SHP77 treated with DMSO at 0.1 percent for 48 hours (cell line): ENCODE measurements at regions not wholly inside any gene's neighbourhood (a gene's known extent, or its start where the extent isn't known, plus 50 kb on each side); places are given as distances from the start of the nearest gene placed in this dataset.
"Not testable (repeated sequence)": the region's sequence is repeated elsewhere in the genome, so short reads cannot be mapped to it uniquely, and the experiment has no call there.

Experiments
- DNase-seq: peaks from one replicate; lab custom pipeline; 2025; lab: John Stamatoyannopoulos, UW

DNA sequence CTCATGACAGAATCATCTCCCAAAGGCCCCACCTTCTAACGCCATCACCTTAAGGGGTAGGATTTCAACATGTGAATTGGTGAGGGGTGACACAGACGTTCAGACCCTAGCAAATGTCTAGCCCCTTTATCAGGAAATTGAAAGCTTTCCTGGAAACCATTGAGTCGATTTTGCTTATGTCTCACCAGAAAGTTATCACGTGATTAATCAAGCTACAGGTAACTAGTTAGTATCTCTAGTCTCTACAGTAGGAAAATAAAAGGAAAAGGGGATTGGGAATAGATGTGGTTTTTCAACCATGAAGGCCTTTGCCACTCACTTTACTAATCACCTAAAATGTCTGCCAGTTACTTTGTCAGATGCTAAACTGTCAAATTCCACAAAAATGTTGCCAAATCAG is 1133.0 kb downstream of the PDHA2 start:
- DNase-seq: no peak

DNA sequence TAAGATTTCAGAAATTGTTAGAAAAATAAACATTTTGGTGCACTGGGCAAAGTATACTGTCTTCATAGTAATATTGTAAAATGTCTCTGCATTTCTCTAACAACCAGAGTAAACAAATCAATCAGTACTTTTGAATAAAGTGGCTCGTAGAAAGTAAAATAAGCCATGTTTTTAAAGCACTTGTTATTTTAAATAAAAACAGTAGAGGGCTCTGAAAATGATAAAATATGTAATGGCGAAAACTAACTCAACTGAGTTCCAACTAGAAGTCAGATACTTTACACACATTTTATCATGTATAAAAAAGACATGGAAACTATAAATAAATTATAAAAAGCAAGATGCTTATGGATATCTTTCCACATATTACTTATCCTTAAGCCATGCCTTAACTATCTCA is 1134.4 kb downstream of the PDHA2 start:
- DNase-seq: no peak

- no peak for DNase-seq
These were observed 1143.9 kb downstream of the PDHA2 start for GRCh38 chr4:96983830-96984229.

GRCh38 chr4:96986816-96987215 is 1146.9 kb downstream of the PDHA2 start:
- DNase-seq: no peak

GRCh38 chr4:96991083-96991482 is 1151.2 kb downstream of the PDHA2 start:
- DNase-seq: no peak

GRCh38 chr4:96992443-96992842 is 1150.8 kb downstream of the STPG2 start:
- DNase-seq: no peak

DNA sequence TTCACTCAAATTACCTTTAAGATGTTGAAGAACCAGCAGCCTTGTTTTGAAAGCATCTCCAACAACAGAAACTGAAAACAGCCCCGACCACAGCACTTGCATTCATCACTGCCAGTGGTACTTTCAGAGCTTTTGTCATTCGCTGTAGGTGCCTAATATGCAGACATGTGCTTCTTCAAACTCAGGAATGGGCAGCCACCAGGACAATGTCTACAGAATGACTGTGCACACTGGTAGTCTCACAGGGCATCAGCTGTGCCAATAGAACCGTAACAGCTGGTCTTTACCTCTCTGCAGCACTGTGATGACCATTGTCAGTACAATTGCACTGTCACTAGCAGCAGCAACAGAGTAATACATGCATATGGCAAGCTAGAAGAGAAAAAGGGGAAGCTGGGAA is 1149.7 kb downstream of the STPG2 start:
- DNase-seq: no peak

DNA sequence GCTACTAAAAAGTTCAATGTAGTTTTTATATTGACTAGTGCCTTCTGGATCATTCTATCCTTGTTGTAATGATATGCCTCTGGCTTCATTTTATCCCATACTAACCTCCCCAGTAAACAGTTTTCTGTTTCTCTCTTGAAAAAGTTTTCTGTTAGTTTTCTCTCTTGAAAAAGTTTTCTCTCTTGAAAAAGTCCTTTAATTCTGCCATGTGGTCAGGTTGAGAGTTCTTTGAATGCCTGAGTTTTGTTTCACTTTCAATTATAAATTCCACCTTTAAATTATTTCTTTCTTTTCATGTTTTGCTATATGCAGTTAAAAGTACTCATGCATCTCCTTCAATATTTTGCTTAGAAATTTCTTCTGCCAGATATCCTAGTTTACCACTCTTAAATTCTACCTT is 1139.6 kb downstream of the STPG2 start:
- DNase-seq: no peak

DNA sequence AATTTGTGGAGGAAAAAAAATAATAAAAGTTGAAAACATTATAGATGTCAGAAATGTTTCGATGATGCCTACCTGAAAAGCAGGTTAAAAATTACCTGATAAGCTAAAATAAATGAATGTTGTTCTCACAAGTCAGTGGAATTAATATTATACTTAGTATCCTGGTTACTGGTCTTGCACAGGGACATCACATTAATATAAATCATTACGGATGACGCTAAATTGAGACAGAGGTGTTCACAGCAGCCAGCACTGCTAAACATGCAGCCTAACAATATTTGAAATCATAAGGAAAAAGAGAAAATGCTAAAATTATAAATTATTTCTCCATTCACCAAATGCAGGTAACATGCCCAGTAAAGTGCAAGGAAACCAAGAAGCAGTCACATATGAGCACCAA is 1130.0 kb downstream of the STPG2 start:
- DNase-seq: no peak

DNA sequence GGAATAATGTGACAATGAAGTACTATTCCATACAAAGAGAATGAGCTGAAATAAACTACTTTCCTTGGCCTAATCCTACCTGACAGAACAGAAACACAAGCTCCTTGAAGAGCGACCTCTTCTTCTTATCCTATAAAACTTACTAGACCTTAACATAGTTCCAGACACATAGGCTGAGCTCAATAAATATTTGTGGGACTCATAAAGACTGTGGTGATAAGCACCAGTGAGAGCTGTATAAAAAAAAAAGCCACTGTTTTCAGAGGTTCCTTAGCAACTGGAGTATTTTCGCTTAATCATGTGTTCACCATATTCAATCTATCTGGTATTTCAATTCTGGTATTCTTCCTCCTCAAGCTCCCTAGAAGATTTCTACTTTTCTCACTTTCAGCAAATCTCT is 1129.6 kb downstream of the STPG2 start:
- no peak for DNase-seq

GRCh38 chr4:97015301-97015700 is 1128.0 kb downstream of the STPG2 start:
- no peak for DNase-seq

DNA sequence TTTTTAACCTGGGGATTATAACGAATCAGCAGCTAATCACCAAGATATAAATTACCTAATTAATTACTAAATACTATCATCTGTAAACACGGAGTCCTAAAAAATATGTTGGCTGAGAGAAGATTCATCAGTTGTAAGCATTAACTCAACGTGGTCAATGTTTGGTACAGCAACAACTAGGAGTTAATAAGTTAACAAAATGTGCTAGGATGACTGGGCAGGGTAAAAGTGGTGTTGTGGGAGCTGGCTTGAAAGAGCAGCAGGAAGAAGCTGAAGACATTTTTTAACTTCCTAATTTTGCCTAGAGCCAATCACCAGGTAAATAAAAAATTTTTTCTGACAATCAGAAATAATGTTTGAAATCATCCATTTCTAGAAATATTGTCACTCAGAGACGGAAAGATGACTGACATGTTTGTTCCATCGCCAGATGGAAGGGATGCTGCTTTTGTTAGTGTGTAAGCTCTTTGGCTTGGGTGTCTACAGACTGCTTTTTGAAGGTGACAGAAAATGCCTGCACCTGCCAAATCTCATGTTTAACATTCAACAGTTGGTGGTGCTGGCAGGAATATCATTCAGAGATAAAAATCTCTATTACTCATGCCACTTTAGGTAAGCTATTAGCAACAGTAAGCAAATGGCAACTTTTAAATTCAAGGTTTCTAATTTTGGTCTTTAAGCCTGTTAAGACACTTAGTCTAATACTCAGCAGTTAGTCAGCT is 1126.9 kb downstream of the STPG2 start:
- no peak for DNase-seq

GRCh38 chr4:97027728-97028410 is 1115.4 kb downstream of the STPG2 start:
- DNase-seq: no peak

DNA sequence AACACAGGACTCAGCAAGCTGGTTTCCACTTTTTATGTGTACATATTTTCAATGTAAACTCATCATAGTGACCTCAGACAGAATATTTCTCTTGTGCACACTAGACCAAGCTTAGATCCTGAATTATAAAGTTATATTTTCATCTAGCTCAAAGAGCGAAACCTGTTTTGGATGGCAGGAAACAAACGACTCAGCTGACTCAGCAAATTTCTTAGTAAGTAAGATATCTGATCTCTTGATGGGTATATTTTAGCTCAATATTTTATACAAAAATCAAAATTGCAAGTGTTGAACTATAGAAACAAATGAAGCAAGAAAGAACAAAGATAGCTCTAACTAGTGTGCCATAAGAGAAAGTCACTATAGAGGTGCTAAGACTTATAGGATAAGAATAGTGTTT is 1114.5 kb downstream of the STPG2 start:
- no peak for DNase-seq

- DNase-seq: not testable (repeated sequence)
These were observed 1105.7 kb downstream of the STPG2 start for GRCh38 chr4:97037411-97038145.

- DNase-seq: no peak
These were observed 1105.1 kb downstream of the STPG2 start for GRCh38 chr4:97038146-97038516.

- no peak for DNase-seq
These were observed 1070.6 kb downstream of the STPG2 start for GRCh38 chr4:97072666-97073065.

GRCh38 chr4:97073194-97073593 is 1070.1 kb downstream of the STPG2 start:
- no peak for DNase-seq

DNA sequence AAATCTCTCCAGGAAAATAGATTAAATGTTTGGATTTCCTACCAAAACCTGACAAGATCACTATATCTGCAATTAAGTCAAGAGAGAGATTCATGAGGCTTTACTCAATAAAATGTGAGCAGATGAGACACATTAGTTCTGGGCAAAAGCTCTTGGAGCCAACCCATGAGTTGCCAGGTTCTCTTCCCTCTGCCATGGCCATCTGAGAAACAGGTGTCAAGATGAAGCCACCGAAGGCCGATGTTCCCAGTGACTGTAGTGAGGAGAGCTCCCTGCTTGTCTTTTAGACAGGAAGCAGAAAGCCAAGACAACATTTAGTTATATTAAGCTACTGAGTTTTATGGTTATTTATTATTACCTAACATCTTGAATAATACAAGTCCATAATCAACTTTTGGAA is 1068.7 kb downstream of the STPG2 start:
- no peak for DNase-seq

GRCh38 chr4:97081951-97082350 is 1061.3 kb downstream of the STPG2 start:
- DNase-seq: no peak

DNA sequence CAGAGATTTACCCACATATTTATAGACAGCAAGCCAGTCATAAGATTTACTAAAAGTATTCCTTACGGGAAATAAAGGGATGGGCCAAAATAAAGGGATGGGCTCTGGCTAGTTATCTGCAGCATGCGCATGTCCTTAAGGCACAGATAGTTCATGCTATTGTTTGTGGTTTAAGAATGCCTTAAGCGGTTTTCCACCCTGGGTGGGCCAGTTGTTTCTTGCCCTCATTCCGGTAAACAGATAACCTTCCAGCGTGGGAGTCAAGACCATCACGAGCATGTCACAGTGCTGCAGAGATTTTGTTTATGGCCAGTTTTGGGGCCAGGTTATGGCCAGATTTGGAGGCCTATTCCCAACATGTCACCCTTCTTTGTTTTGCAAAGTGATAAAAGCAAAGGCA is 1046.2 kb downstream of the STPG2 start:
- not testable (repeated sequence) for DNase-seq

- not testable (repeated sequence) for DNase-seq
These were observed 1042.1 kb downstream of the STPG2 start for GRCh38 chr4:97101171-97101570.

DNA sequence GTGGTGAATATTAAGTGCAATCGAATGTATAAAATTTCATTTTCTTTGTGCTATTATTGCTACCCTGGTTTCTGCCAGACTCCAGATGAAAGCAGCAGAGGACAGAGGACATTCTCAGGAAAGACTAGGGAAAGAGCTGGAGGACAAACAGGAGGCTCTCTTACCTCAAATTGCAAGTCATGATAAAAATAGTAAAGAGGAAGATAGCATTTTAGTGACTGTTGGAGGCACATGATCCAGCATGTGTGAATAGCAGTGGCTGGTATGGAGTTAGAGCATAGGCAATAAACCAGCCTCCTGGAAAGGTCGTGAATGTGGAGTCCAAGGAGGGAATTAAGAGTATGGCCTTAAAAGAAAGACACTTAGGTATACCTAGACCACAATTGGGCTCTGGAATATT is 1040.0 kb downstream of the STPG2 start:
- DNase-seq: no peak
